Nephron progenitor cell (in vitro differentiated cells): ENCODE measurements at regions not wholly inside any gene's neighbourhood (a gene's known extent, or its start where the extent isn't known, plus 50 kb on each side); places are given as distances from the start of the nearest gene placed in this dataset.
"Not testable (repeated sequence)": the region's sequence is repeated elsewhere in the genome, so short reads cannot be mapped to it uniquely, and the experiment has no call there.

Experiments used
- DNase-seq: peaks from one replicate; pipeline ENCODE4 v3.0.0; 2021
- H3K27ac Mint-ChIP-seq: 2 replicates; pipeline ENCODE4 v1.8.0; 2021; ENCODE audit warnings: mild to moderate bottlenecking, moderate library complexity, mixed read lengths
- H3K27me3 Mint-ChIP-seq: 2 replicates; pipeline ENCODE4 v1.8.0; 2021; ENCODE audit warnings: mild to moderate bottlenecking, low read depth, mixed read lengths; ENCODE audit not compliant: poor library complexity
- H3K36me3 Mint-ChIP-seq: 2 replicates; pipeline ENCODE4 v1.8.0; 2021; ENCODE audit warnings: low read depth, mixed read lengths
- H3K4me1 Mint-ChIP-seq: 2 replicates; pipeline ENCODE4 v1.8.0; 2021; ENCODE audit warnings: mixed read lengths
- H3K4me3 Mint-ChIP-seq: 2 replicates; pipeline ENCODE4 v1.8.0; 2021; ENCODE audit warnings: mild to moderate bottlenecking, moderate library complexity, mixed read lengths
- H3K9me3 Mint-ChIP-seq: 2 replicates; pipeline ENCODE4 v1.8.0; 2021; ENCODE audit warnings: mild to moderate bottlenecking, moderate library complexity, mixed read lengths
- TF ChIP-seq, protein P1 (sequence below): fragments of 200-600 bp; sonication (generic); IDR thresholded peaks from 2 replicates; pipeline ENCODE4 v1.5.0; 2021; ENCODE audit warnings: antibody characterized with exemption

DNA sequence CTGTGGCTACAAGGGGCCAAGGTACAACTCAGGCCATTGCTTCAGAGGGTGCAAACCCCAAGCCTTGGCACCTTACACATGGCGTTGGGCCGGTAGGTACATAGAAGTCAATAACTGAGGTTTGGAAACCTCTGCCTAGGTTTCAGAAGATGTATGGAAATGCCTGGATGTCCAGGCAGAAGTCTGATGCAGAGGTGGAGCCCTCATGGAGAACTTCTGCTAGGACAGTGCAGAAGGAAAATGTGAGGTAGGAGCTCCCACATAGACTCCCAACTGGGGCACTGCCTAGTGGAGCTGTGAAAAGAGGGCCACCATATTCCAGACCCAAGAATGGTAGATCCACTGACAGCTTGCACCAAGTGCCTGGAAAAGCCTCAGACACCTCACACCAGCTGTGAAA is 92.1 kb upstream of the SFRP2 start:
- no peak for DNase-seq
- TF ChIP-seq, protein P1, sequence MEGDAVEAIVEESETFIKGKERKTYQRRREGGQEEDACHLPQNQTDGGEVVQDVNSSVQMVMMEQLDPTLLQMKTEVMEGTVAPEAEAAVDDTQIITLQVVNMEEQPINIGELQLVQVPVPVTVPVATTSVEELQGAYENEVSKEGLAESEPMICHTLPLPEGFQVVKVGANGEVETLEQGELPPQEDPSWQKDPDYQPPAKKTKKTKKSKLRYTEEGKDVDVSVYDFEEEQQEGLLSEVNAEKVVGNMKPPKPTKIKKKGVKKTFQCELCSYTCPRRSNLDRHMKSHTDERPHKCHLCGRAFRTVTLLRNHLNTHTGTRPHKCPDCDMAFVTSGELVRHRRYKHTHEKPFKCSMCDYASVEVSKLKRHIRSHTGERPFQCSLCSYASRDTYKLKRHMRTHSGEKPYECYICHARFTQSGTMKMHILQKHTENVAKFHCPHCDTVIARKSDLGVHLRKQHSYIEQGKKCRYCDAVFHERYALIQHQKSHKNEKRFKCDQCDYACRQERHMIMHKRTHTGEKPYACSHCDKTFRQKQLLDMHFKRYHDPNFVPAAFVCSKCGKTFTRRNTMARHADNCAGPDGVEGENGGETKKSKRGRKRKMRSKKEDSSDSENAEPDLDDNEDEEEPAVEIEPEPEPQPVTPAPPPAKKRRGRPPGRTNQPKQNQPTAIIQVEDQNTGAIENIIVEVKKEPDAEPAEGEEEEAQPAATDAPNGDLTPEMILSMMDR = no peak
- H3K9me3 Mint-ChIP-seq = peaks cover 38% of the 10 kb centered on the region
- no peak overlapping the region for H3K4me3 Mint-ChIP-seq
- H3K27me3 Mint-ChIP-seq = peaks cover 7% of the 10 kb centered on the region
- no peaks in the 10 kb centered on the region for H3K4me1 Mint-ChIP-seq
- H3K27ac Mint-ChIP-seq = no peak overlapping the region
- peaks cover 7% of the 10 kb centered on the region for H3K36me3 Mint-ChIP-seq

DNA sequence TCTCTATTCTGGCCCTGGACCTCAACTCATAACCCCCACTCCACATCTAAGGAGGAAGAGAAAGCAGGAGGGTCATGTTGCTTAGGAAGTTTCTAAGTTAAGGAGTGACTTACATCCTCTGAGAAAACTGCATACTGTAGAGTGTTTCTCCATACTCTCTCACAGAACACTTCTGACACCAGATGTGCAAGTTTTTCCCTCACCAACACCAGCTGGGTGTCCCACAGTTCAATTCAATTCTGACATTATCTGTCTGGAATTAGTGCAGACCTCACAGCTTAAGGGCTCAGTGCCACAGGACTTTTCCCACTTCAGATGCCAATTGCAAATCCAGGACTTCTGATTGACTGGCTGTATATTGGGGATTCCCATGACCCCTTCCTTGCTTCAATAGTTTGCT is 89.0 kb upstream of the SFRP2 start:
- peaks cover 38% of the 10 kb centered on the region for H3K9me3 Mint-ChIP-seq

DNA sequence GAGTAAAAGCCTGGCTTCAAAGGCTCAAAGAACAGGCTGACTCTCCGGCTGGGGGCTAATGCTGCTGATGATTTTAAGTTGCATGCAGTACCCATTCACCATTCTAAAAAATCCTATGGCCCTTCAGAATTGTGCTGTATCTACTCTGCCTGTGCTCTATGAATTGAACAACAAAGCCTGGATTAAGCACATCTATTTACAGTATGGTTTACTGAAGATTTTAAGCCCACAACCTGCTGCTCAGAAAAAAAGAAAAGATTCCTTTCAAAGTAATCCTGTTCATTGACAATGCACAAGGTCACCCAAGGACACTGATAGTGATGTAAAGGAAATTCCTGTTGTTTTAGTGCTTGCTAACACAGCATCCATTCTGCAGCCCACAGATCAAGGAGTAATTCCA is 84.9 kb upstream of the SFRP2 start:
- Mint-ChIP-seq H3K9me3 (peaks cover 2% of the 10 kb centered on the region), H3K4me1 (no peaks in the 10 kb centered on the region), H3K4me3 (no peak overlapping the region), H3K27me3 (peaks cover 6% of the 10 kb centered on the region), H3K36me3 (no peaks in the 10 kb centered on the region), H3K27ac (no peak overlapping the region)
- TF ChIP-seq, protein P1 = no peak
- no peak for DNase-seq

More for the DNA sequence above, 89.0 kb upstream of the SFRP2 start:
- peaks cover 7% of the 10 kb centered on the region for H3K36me3 Mint-ChIP-seq
- TF ChIP-seq, protein P1 = no peak
- H3K4me3 Mint-ChIP-seq = no peak overlapping the region
- no peaks in the 10 kb centered on the region for H3K4me1 Mint-ChIP-seq
- DNase-seq = no peak
- peaks cover 7% of the 10 kb centered on the region for H3K27me3 Mint-ChIP-seq
- no peak overlapping the region for H3K27ac Mint-ChIP-seq

DNA sequence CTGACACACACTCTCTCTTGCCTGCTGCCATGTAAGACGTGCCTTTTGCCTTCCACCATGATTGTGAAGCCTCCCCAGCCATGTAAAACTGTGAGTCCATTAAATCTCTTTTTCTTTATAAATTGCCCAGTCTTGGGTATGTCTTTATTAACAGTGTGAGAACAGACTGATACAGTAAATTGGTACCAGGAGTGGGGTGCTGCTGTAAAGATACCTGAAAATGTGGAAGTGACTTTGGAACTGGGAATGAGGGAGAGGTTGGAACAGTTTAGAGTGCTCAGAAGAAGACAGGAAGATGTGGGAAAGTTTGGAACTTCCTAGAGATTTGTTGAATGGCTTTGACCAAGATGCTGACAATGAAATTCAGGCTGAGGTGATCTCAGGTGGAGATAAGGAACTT is 77.9 kb upstream of the SFRP2 start:
- H3K27ac Mint-ChIP-seq, H3K4me1 Mint-ChIP-seq, H3K4me3 Mint-ChIP-seq, H3K27me3 Mint-ChIP-seq, DNase-seq: not testable (repeated sequence)
- Mint-ChIP-seq H3K36me3 (peaks cover 23% of the 10 kb centered on the region), H3K9me3 (peaks cover 70% of the 10 kb centered on the region)

DNA sequence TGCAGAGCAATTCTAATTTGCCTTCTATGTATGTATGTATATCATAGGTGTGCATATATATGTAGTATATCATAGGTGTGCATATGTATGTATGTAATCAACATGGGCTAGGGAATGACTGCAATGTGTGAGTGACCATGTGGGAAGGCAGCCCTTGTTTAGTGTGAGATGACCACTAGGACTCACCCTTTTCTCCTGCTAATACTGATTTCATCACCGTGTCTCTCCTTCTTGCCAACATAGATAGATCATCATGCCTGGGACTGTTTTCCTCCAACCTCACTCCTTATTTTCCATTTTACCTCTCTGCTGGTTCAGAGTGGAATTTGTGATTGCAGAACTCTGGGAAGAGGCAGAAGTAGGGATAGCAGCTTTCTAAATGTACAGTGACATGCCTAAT is 63.6 kb upstream of the SFRP2 start:
- Mint-ChIP-seq H3K36me3 (no peaks in the 10 kb centered on the region), H3K9me3 (peaks cover 40% of the 10 kb centered on the region)

DNA sequence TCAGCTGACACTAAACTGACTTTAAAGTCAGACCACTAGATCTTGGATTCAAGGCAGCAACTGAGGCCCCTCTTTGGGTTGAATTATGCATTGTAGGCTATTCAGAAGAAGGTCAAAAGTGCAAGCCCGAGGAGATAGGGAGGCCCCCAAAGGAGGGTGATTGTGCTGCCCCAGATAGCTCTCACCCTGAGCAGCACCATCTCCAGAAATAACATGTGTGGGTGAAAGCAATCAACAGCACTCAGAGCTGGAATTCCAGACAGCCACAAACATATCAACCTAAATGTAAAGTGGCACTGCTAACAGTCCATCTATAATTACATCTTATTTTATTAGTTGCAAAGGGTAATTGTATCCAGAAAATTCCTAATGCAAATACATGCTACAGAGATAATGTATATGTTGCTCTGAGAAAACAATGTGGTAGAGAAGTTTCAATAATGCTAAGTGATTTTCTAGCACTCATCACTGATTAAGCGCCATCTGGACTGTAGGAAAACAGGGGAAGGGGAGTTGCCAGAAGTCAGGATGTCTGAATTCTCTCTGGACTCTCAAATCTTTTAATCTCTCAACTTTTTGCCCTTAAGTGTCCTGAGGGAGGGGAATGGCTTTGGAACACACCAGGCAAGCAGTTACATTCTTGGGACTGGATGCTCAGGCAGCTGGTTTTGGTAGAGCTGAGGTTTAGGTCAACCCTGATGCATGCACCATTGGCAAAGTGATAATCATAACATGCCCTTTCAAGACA is 61.8 kb upstream of the SFRP2 start:
- Mint-ChIP-seq H3K4me3 (no peak overlapping the region), H3K4me1 (peaks cover 19% of the 10 kb centered on the region), H3K27me3 (peaks cover 5% of the 10 kb centered on the region), H3K9me3 (peaks cover 25% of the 10 kb centered on the region), H3K36me3 (no peaks in the 10 kb centered on the region), H3K27ac (peak overlapping the region; percentile 52)
- no peak for DNase-seq
- TF ChIP-seq, protein P1 = no peak

More for the DNA sequence above, 63.6 kb upstream of the SFRP2 start:
- TF ChIP-seq, protein P1 = no peak
- Mint-ChIP-seq H3K27me3 (peaks cover 4% of the 10 kb centered on the region), H3K4me3 (no peak overlapping the region), H3K27ac (no peak overlapping the region), H3K4me1 (peaks cover 19% of the 10 kb centered on the region)
- no peak for DNase-seq
